ENCODE measurements at regions not wholly inside any gene's neighbourhood (a gene's known extent, or its start where the extent isn't known, plus 50 kb on each side); places are given as distances from the start of the nearest gene placed in this dataset.

DNA sequence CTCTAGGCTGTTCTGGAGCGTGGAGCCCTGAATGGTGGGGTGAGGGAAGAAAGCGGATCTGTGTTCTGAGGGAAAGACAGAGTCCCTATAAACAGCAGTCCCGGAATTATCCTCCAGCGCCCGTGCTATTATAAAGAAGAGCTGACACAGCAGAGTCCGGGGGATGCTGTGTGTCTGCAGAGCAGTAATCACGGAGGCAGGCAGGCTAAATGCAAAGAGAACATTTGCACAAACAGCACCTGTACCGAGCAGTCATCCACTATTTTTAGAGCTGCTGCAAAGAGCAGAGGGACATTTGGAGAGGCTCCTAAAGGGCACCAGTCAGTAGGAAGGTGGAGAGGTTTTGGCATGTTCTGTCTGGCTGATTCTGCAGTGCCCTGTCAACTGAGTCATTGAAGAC is 293.8 kb upstream of the SLC14A2 start:
- TF ChIP-seq, protein P1, sequence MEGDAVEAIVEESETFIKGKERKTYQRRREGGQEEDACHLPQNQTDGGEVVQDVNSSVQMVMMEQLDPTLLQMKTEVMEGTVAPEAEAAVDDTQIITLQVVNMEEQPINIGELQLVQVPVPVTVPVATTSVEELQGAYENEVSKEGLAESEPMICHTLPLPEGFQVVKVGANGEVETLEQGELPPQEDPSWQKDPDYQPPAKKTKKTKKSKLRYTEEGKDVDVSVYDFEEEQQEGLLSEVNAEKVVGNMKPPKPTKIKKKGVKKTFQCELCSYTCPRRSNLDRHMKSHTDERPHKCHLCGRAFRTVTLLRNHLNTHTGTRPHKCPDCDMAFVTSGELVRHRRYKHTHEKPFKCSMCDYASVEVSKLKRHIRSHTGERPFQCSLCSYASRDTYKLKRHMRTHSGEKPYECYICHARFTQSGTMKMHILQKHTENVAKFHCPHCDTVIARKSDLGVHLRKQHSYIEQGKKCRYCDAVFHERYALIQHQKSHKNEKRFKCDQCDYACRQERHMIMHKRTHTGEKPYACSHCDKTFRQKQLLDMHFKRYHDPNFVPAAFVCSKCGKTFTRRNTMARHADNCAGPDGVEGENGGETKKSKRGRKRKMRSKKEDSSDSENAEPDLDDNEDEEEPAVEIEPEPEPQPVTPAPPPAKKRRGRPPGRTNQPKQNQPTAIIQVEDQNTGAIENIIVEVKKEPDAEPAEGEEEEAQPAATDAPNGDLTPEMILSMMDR (IDR thresholded peaks at IDR 0.05; ENCODE audit: low read depth, low read length) = no peak
- TF ChIP-seq, protein P2, sequence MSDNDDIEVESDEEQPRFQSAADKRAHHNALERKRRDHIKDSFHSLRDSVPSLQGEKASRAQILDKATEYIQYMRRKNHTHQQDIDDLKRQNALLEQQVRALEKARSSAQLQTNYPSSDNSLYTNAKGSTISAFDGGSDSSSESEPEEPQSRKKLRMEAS (IDR thresholded peaks at IDR 0.05; ENCODE audit: low read depth, low read length) = no peak
